ENCODE measurements at regions not wholly inside any gene's neighbourhood (a gene's known extent, or its start where the extent isn't known, plus 50 kb on each side); places are given as distances from the start of the nearest gene placed in this dataset.

GRCh38 chr13:27847669-27848068, 55.4 kb downstream of the GSX1 start:
- H3K4me3 ChIP-seq (ENCODE audit: low read depth, low read length) = no peak overlapping the region
- no peak for DNase-seq (ENCODE audit: low read depth)
- TF ChIP-seq CTCF (IDR thresholded peaks at IDR 0.05; ENCODE audit: control insufficient read depth, extremely low read depth, insufficient read depth) = no peak

- no peak overlapping the region for H3K4me3 ChIP-seq (ENCODE audit: low read depth, low read length)
- no peak for TF ChIP-seq CTCF (IDR thresholded peaks at IDR 0.05; ENCODE audit: control insufficient read depth, extremely low read depth, insufficient read depth)
- DNase-seq (ENCODE audit: low read depth) = no peak
Measured at GRCh38 chr13:27851096-27851850, 59.0 kb downstream of the GSX1 start.

- no peak overlapping the region for H3K4me3 ChIP-seq (ENCODE audit: low read depth, low read length)
- TF ChIP-seq CTCF (IDR thresholded peaks at IDR 0.05; ENCODE audit: control insufficient read depth, extremely low read depth, insufficient read depth) = no peak
- no peak for DNase-seq (ENCODE audit: low read depth)
Measured at GRCh38 chr13:27852491-27852890, 60.2 kb downstream of the GSX1 start.

GRCh38 chr13:27853335-27853734, 61.1 kb downstream of the GSX1 start:
- H3K4me3 ChIP-seq (ENCODE audit: low read depth, low read length) = no peak overlapping the region
- DNase-seq (ENCODE audit: low read depth) = no peak
- no peak for TF ChIP-seq CTCF (IDR thresholded peaks at IDR 0.05; ENCODE audit: control insufficient read depth, extremely low read depth, insufficient read depth)

- no peak for DNase-seq (ENCODE audit: low read depth)
- no peak overlapping the region for H3K4me3 ChIP-seq (ENCODE audit: low read depth, low read length)
- TF ChIP-seq CTCF (IDR thresholded peaks at IDR 0.05; ENCODE audit: control insufficient read depth, extremely low read depth, insufficient read depth) = no peak
Measured at GRCh38 chr13:27853861-27854260, 61.6 kb downstream of the GSX1 start.

GRCh38 chr13:27854606-27855005, 62.3 kb downstream of the GSX1 start:
- no peak for DNase-seq (ENCODE audit: low read depth)
- no peak for TF ChIP-seq CTCF (IDR thresholded peaks at IDR 0.05; ENCODE audit: control insufficient read depth, extremely low read depth, insufficient read depth)
- H3K4me3 ChIP-seq (ENCODE audit: low read depth, low read length) = no peak overlapping the region

GRCh38 chr13:27855381-27855780, 63.1 kb downstream of the GSX1 start:
- DNase-seq (ENCODE audit: low read depth) = no peak
- no peak for TF ChIP-seq CTCF (IDR thresholded peaks at IDR 0.05; ENCODE audit: control insufficient read depth, extremely low read depth, insufficient read depth)
- no peak overlapping the region for H3K4me3 ChIP-seq (ENCODE audit: low read depth, low read length)
